GM11168 (cell line): ENCODE measurements at regions not wholly inside any gene's neighbourhood (a gene's known extent, or its start where the extent isn't known, plus 50 kb on each side); places are given as distances from the start of the nearest gene placed in this dataset.
"Not testable (repeated sequence)": the region's sequence is repeated elsewhere in the genome, so short reads cannot be mapped to it uniquely, and the experiment has no call there.

Experiments
- in situ Hi-C: fragments of 300-500 bp; cut with MboI; formaldehyde crosslinking; loops from one replicate; pipeline ENCODE4 v1.12.0; 2022; ENCODE audit warnings: low sequenced_read_pairs; ENCODE audit not compliant: unreplicated experiment

GRCh38 chr5:130871346-130872086 is 293.5 kb downstream of the HINT1 start:
- in situ Hi-C loops: no loop called here

- in situ Hi-C loops: no loop called here
These were observed 294.4 kb downstream of the HINT1 start for GRCh38 chr5:130870691-130871090.

GRCh38 chr5:130868186-130868840 is 296.7 kb downstream of the HINT1 start:
- in situ Hi-C loops: no loop called here

GRCh38 chr5:130845049-130845765 is 319.8 kb downstream of the HINT1 start:
- in situ Hi-C loops: no loop called here

GRCh38 chr5:130836729-130837649 is 328.1 kb downstream of the HINT1 start:
- in situ Hi-C loops: no loop called here

- in situ Hi-C loops: not testable (repeated sequence)
These were observed 347.3 kb downstream of the HINT1 start for GRCh38 chr5:130817598-130818384.

GRCh38 chr5:130815246-130815645 is 349.8 kb downstream of the HINT1 start:
- in situ Hi-C loops: no loop called here

- in situ Hi-C loops: no loop called here
These were observed 356.4 kb downstream of the HINT1 start for GRCh38 chr5:130808691-130809090.

GRCh38 chr5:130805648-130806047 is 359.4 kb downstream of the HINT1 start:
- in situ Hi-C loops: no loop called here

GRCh38 chr5:130805036-130805435 is 360.0 kb downstream of the HINT1 start:
- in situ Hi-C loops: no loop called here

- in situ Hi-C loops: no loop called here
These were observed 363.1 kb downstream of the HINT1 start for GRCh38 chr5:130801963-130802362.

- in situ Hi-C loops: no loop called here
These were observed 366.0 kb downstream of the HINT1 start for GRCh38 chr5:130799015-130799414.

GRCh38 chr5:130797303-130797702 is 367.8 kb downstream of the HINT1 start:
- in situ Hi-C loops: no loop called here

- in situ Hi-C loops: no loop called here
These were observed 368.2 kb downstream of the HINT1 start for GRCh38 chr5:130796902-130797301.

- in situ Hi-C loops: no loop called here
These were observed 369.0 kb downstream of the HINT1 start for GRCh38 chr5:130796032-130796431.

GRCh38 chr5:130795037-130795436 is 370.0 kb downstream of the HINT1 start:
- in situ Hi-C loops: no loop called here

- in situ Hi-C loops: no loop called here
These were observed 387.3 kb downstream of the HINT1 start for GRCh38 chr5:130777794-130778193.

GRCh38 chr5:130773813-130774212 is 391.2 kb downstream of the HINT1 start:
- in situ Hi-C loops: no loop called here

GRCh38 chr5:130762031-130762430 is 403.0 kb downstream of the HINT1 start:
- in situ Hi-C loops: no loop called here
